Duodenal mucosa (tissue), 2 donors: ENCODE measurements at regions not wholly inside any gene's neighbourhood (a gene's known extent, or its start where the extent isn't known, plus 50 kb on each side); places are given as distances from the start of the nearest gene placed in this dataset.

Experiments used
- H3K27ac ChIP-seq: one replicate; pipeline ENCODE4 v1.7.0; 2013; ENCODE audit warnings: low read depth, low read length
- H3K27me3 ChIP-seq, 2 donors: one replicate each; pipeline ENCODE4 v1.7.0; 2013; ENCODE audit warnings: low read length in 2 of 2, control low read depth in 1 of 2; ENCODE audit not compliant: insufficient read depth in 2 of 2, control insufficient read depth in 1 of 2
- H3K36me3 ChIP-seq, 2 donors: one replicate each; pipeline ENCODE4 v1.7.0; 2013; ENCODE audit warnings: low read length in 2 of 2, control low read depth in 1 of 2; ENCODE audit not compliant: insufficient read depth in 2 of 2, control insufficient read depth in 1 of 2
- H3K4me1 ChIP-seq, 2 donors: one replicate each; pipeline ENCODE4 v1.7.0; 2013; ENCODE audit warnings: low read length in 2 of 2, control low read depth in 1 of 2; ENCODE audit not compliant: insufficient read depth in 2 of 2, control insufficient read depth in 1 of 2
- H3K4me3 ChIP-seq, 2 donors: one replicate each; pipeline ENCODE4 v1.7.0; 2013; ENCODE audit warnings: low read length in 2 of 2, low read depth in 1 of 2
- H3K9ac ChIP-seq, 2 donors: one replicate each; pipeline ENCODE4 v1.7.0; 2013; ENCODE audit warnings: low read length in 2 of 2, low read depth in 1 of 2
- H3K9me3 ChIP-seq, 2 donors: one replicate each; pipeline ENCODE4 v1.7.0; 2013; ENCODE audit warnings: low read length in 2 of 2, control low read depth in 1 of 2; ENCODE audit not compliant: control insufficient read depth in 1 of 2

DNA sequence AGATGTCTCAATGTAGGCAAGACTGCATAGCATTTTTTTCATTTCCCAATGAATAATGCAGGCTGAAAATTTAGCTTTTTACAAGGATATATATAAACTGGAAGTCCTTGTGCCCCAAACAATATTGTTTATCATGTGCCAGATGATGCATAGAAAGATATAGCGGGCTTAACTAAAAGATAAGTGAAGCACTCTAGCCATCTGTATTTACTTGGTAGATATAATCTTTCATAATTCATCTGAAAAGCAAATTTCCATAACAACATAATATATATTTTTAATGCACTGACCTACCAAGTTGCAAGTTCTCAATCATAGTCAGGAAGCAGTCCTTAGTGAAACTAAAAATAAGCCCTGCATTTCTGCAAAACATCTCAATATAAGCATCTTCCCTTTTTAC is 653.3 kb downstream of the NLGN4X start:
- H3K36me3 ChIP-seq: no peaks in the 10 kb centered on the region
- no peaks in the 10 kb centered on the region for H3K27me3 ChIP-seq

DNA sequence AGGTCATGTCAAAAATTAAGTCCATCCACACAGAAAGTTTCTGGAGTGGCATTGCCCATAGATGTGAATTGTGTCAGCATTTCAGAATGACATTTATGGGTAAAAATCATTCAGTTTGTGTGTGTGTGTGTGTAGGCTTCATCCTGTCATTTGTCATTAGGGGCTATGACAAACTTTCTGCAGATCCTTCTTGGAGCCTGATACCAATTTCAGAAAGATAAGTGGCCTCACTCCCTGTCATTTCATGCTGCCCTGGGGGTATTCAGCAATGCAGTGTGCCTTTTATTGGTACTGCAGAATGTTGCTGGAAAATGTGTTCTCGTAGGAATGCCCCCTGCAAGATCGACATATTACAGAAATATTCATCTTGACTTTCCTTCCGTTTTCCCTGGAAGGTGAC is 659.7 kb downstream of the NLGN4X start:
- no peaks in the 10 kb centered on the region for H3K36me3 ChIP-seq
- no peaks in the 10 kb centered on the region for H3K27me3 ChIP-seq
- no peaks in the 10 kb centered on the region for H3K9me3 ChIP-seq
- no peak overlapping the region for H3K9ac ChIP-seq
- no peak overlapping the region for H3K27ac ChIP-seq
- H3K4me1 ChIP-seq: no peaks in the 10 kb centered on the region
- no peak overlapping the region for H3K4me3 ChIP-seq

More for the DNA sequence above, 653.3 kb downstream of the NLGN4X start:
- Histone ChIP-seq H3K27ac (no peak overlapping the region), H3K4me3 (no peak overlapping the region), H3K9ac (no peak overlapping the region), H3K9me3 (no peaks in the 10 kb centered on the region), H3K4me1 (no peaks in the 10 kb centered on the region)

DNA sequence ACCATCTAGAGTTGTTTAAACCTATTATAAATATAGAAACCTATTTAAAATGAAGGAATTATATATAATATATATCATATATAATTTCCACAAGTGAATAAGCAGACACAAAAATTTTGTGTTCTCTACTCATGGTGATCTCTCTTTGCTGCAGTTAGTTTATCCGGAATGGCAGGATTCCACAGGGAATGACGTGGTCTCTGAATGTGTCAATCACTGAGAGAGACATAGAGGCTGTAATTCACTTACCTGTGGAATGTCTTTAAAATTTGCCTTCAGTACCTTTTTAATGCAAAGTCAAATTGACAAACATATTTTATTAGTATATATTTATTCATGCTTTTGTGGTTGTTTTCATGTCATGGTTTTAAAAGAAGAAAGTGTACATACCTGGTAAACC is 669.3 kb downstream of the NLGN4X start:
- Histone ChIP-seq H3K27me3 (no peaks in the 10 kb centered on the region), H3K36me3 (no peaks in the 10 kb centered on the region), H3K4me1 (no peaks in the 10 kb centered on the region), H3K9me3 (peaks cover 4 to 8% of the 10 kb centered on the region in 2 donors), H3K27ac (no peak overlapping the region), H3K4me3 (no peak overlapping the region), H3K9ac (no peak overlapping the region)

DNA sequence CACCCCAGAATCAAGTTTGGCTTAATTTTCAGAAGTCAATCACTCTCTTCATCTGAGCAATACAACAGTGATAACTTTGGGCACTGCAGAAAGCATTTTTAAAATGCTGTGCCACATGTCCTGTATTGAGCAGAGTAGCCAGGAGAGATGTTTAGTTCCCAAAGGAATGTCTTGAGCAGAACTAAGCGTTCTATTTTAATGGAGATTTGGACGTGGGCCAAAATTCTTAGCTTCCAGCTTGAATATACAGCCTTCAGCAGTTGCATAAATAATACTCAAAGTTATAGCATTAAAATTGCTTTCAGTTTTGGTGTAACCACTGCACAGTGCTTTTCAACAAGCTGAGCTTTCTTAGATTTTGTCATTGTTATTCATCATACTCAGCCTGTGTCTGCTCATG is 679.2 kb downstream of the NLGN4X start:
- H3K9ac ChIP-seq: no peak overlapping the region
- H3K27me3 ChIP-seq: no peaks in the 10 kb centered on the region
- no peaks in the 10 kb centered on the region for H3K36me3 ChIP-seq
- H3K27ac ChIP-seq: no peak overlapping the region
- H3K4me3 ChIP-seq: no peak overlapping the region
- peaks cover 0 to 4% of the 10 kb centered on the region in 2 donors for H3K9me3 ChIP-seq
- no peaks in the 10 kb centered on the region for H3K4me1 ChIP-seq

DNA sequence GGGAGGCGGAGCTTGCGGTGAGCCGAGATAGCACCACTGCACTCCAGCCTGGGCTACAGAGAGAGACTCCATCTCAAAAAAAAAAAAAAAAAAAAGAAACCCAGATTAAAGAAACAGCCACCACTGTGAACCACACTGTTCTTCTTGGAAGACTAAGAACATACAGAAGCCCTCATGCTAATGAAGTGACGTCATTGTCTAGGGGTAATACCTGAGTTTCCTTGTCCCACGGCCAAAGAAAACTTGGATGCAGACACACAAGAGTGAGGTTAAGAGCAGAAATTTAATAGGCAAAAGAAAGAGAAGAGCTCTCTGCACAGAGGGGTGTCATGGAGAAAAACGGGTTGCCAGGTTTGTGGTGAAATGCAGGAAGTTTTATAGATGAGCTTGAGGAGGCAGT is 691.6 kb downstream of the NLGN4X start:
- H3K27ac ChIP-seq: no peak overlapping the region
- no peak overlapping the region for H3K9ac ChIP-seq
- H3K4me1 ChIP-seq: no peaks in the 10 kb centered on the region
- no peaks in the 10 kb centered on the region for H3K36me3 ChIP-seq
- no peaks in the 10 kb centered on the region for H3K27me3 ChIP-seq
- no peak overlapping the region for H3K4me3 ChIP-seq
- H3K9me3 ChIP-seq: peaks cover 3 to 5% of the 10 kb centered on the region in 2 donors

DNA sequence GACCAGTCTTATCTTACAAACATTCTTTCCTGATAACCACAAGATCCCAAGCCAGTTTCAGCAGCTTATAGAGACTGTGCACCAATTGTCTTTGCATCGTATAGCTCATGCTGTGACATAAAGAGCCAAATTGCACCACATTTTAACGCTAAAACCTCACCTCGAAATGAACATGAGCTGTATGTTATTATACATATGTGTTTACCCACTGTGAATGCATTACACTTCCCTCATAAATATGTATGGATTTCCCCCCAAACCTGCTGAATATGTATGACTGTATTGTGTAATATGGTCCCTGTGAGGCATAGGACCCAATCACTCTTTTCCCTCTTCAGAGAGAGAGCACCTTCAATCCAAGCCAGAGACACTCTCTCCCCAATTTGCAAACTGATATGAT is 692.4 kb downstream of the NLGN4X start:
- Histone ChIP-seq H3K27ac (no peak overlapping the region), H3K4me3 (no peak overlapping the region), H3K9ac (no peak overlapping the region), H3K4me1 (no peaks in the 10 kb centered on the region), H3K27me3 (no peaks in the 10 kb centered on the region), H3K9me3 (peaks cover 3 to 5% of the 10 kb centered on the region in 2 donors), H3K36me3 (no peaks in the 10 kb centered on the region)

DNA sequence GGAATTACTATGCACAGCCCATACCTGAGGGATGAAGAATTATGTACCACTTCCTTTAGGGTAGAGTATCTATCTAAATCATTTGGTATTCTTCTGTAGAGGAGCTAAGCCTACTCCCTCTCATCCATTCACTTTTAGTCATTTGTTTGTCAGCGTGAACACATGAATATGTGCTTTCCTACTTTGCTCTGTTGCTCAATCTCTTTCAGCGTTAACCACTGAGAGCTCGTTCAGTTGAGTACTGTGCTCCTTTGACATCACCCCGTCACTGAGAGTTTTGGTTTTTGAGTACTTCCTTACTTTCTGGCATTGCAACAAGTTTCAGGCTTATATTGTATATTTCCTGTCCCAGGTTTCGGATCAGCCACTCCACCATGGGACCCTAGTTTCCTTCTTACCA is 700.6 kb downstream of the NLGN4X start:
- no peaks in the 10 kb centered on the region for H3K9me3 ChIP-seq

DNA sequence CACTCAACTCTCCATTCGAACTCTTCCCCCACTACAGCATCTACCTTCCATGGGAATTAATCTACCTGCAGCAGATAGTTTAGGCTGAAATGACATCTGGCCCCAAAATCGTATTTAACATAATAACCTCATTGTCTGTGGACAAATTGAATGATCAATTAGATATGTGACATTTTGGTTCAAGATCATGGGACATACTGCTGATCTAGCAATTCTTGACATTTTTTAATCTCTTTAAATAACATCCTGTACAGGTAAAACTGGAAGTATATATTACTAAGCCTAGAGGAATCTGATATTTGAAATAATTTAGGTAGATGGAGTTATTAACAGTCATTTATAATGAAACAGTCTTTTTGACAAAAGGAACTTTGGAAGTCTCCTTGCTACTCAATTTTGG is 702.5 kb downstream of the NLGN4X start:
- H3K4me1 ChIP-seq: no peaks in the 10 kb centered on the region
- no peak overlapping the region for H3K9ac ChIP-seq
- no peaks in the 10 kb centered on the region for H3K9me3 ChIP-seq
- H3K27me3 ChIP-seq: no peaks in the 10 kb centered on the region
- no peak overlapping the region for H3K4me3 ChIP-seq
- H3K27ac ChIP-seq: no peak overlapping the region
- no peaks in the 10 kb centered on the region for H3K36me3 ChIP-seq

More for the DNA sequence above, 700.6 kb downstream of the NLGN4X start:
- no peaks in the 10 kb centered on the region for H3K27me3 ChIP-seq
- no peaks in the 10 kb centered on the region for H3K4me1 ChIP-seq
- H3K4me3 ChIP-seq: no peak overlapping the region
- no peak overlapping the region for H3K9ac ChIP-seq
- no peaks in the 10 kb centered on the region for H3K36me3 ChIP-seq
- no peak overlapping the region for H3K27ac ChIP-seq

DNA sequence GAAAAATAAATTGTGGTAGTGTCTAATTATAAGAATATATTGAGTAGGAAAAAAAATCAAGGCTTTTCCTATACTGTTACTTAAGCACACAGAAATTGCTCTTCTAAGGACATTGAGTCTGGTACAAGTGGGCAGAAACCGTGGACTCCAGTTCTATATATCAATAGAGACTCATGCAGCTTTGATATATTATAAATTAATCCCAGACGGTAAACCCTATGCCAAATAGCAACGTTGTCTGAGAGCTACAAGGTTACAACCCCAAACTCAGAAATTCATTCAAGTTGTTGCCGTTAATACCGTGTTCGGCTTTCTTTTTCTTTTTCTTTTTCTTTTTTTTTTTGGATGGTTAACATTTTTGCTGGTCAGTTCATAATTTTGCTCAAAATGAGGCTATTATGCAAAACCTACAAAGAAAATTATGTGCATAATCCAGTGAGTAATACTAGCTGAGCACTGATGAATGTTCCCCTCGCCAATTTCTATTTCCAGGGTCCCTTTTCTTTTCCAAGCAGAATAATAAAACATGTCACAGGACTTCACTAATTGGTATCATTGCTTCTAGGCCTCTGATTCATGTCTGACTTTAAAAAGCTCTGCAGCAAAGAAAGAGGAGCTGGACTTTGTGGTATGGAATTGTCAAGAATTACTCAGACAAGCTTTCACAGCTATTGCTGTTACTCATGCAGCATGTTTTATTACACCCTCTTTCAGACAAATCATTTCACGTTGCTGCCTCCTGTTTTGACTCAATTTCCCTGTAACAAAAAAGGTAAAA is 737.7 kb downstream of the NLGN4X start:
- Histone ChIP-seq H3K27me3 (no peaks in the 10 kb centered on the region), H3K36me3 (no peaks in the 10 kb centered on the region), H3K9me3 (no peaks in the 10 kb centered on the region), H3K9ac (no peak overlapping the region), H3K4me1 (no peaks in the 10 kb centered on the region), H3K4me3 (no peak overlapping the region), H3K27ac (no peak overlapping the region)

DNA sequence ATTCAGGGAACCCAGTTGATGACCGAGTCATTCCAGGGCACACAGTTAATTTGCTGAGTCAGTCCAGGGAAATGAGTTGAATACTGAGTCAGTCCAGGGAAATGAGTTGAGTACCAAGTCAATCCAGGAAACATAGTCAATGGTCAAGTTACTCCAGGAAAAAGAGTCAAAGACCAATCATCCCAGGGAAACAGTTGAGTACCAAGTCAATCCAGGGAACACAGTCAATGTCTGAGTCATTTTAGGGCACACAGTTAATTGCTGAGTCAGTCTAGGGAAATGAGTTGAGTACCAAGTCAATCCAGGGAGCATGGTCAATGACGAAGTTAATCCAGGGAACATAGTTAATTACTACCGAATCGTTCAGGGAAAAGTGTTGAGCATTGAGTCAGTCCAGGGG is 754.4 kb downstream of the NLGN4X start:
- Histone ChIP-seq H3K9me3 (peaks cover 0 to 2% of the 10 kb centered on the region in 2 donors), H3K27me3 (no peaks in the 10 kb centered on the region), H3K4me1 (no peaks in the 10 kb centered on the region), H3K4me3 (no peak overlapping the region), H3K27ac (no peak overlapping the region), H3K36me3 (no peaks in the 10 kb centered on the region), H3K9ac (no peak overlapping the region)
